ENCODE measurements at regions not wholly inside any gene's neighbourhood (a gene's known extent, or its start where the extent isn't known, plus 50 kb on each side); places are given as distances from the start of the nearest gene placed in this dataset.

DNA sequence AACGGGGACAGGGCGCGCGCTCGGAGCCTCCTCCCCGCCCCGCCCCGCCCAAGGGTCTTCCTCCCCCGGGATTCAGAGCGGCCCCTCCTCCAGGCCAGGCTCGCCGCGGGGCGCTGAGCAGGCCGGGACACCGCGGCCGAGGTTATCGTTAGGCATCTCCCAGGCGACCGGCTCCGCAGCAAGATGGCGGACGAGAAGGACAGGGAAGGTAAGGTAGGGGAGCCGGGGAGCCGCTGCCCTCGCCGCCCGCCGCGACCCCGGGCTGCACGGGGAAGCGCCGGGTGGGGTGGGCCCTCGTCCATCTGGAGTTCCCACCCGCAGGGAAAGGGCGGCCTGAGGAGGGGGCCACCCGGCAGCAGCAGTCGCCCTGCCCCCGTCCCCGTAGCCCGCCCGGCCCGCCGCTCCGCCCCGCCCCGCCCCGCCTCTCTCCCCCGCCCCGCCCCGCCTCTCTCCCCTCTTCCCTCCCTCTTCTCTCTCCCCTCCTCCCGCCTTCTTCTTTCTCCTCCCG, 105.9 kb upstream of the HNRNPU start:
- DNase-seq: peak; percentile 75

DNA sequence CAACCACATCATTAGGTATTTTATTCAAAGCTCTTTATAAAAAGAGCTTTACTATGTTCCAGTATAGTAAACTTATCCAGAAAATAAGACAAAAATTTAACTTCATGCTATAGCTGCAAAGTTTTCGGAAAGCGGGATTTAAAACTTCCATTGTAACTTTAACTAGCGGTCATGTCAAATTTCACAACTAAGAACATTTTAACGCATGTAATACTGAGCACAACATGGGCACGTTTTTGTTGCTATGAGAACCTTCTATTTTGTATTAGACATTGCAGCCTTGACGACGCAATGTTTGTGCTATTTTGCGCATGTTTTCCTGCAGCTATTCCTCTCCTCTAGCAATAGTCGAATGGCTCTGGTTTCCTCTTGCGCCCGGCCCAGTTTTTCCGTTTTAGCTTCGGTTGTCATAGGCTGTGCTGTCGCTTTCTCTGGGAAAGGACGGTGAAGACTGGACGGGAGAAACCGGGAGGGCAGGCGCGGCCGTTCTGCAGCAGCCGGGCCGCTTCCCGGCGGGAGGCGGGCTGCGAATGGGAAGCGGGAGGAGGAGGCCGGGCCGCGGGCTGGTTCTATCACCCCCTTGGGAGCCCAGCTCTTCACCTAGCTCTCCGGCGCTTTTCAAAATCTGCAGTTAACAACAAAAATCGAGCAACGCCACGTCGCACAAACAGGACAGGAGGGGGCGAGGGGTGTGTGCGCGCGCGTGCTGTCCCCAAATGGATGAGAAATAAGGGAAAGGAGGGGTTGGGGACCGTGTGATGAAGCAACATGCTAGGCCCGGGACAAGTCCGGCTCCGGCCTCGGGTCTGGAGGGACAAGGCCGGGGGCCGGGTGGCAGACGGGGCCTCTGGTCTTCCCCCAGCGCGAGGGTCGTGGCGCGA, 105.3 kb upstream of the HNRNPU start:
- peak; percentile 81 for DNase-seq

DNA sequence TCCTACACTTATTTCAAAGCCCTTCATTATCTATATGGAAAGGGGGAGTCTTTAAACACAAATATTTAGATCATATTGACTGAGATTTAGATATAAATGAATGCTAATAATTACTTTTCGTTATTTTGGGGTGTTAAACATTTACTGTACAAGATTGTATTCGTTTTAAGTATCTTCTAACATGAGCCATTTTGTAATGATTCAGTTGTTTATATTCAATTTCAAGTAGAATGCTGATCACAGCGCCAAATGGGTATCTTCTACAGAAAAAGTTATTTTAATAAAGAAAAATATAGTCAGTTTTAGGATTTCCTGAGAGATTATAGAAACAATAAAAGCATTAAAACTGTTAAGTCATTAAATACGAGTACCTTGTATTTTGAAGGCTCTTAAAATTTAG, 104.5 kb upstream of the HNRNPU start:
- DNase-seq: no peak

DNA sequence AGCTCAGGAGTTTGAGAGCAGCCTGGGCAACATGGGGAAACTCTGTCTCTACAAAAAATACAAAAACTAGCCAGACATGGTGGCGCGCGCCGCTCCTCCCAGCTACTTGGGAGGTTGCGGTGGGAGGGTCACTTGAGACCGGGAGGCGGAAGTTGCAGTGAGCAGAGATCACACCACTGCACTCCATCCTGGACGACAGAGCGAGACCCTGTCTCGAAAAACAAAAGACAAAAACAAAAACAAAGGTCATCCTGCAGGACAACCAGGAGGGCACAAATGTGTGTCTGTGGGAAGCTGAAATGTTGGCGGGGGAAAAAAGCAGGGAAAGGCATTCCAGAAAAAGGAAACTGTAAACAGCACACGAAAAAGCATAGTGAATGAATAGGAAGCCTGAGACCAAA, 104.1 kb upstream of the HNRNPU start:
- no peak for DNase-seq

DNA sequence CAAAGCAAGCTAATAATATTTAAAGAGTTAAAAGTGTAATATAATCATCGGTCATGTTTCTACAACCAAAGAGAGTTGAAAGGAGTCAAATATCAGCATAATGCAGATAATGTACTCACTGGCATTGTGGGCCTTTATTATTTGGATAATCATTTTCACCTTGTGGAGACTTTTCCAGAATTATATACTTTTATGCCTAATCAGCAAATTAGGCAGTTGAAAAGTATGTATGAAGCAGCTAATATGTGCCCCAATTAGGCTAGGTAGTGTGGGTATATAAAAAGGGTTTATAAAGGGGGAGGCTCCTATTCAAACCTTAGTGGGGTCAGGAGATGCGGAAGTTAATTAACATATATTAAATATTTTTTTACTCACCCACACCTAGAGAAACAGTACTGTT, 102.8 kb upstream of the HNRNPU start:
- no peak for DNase-seq

DNA sequence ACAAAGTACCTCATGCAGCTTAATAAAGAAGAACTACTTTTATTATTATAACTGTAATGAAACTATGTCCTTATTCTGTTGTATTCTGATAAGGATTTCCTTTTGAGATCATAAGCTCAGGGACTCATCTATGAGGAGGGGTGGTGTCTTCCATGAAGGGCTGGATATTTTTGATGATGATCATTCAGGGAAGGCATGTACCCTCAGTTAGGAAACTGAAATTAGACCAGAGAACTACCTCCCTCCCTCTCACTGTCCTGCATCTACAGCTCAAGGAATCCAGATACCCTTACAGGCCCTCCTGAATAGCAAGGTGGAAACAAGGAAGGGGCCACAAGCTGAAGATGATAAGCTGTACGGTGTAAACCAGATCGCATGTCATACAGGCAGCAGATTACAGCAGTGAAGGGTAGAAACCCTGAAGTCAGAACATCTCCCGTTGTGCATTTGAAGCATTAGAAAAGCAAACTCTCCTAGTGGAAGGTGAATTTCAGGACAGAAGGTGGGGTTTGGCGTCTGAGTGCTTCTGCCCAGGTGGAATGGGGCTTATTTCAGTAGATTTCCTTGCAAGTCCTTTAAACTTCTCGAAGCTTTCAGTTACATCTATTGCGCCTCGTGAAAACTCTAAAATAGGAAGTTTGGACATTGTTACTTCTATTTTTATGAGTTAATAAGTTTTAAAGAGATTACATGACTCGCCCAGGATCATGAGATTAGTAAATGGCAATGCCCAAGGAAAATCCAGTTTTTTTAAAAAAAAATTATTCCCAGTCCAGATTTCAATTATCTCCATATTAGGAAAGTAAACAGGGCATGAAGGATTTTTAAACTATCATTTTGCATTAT, 101.1 kb upstream of the HNRNPU start:
- DNase-seq: no peak

DNA sequence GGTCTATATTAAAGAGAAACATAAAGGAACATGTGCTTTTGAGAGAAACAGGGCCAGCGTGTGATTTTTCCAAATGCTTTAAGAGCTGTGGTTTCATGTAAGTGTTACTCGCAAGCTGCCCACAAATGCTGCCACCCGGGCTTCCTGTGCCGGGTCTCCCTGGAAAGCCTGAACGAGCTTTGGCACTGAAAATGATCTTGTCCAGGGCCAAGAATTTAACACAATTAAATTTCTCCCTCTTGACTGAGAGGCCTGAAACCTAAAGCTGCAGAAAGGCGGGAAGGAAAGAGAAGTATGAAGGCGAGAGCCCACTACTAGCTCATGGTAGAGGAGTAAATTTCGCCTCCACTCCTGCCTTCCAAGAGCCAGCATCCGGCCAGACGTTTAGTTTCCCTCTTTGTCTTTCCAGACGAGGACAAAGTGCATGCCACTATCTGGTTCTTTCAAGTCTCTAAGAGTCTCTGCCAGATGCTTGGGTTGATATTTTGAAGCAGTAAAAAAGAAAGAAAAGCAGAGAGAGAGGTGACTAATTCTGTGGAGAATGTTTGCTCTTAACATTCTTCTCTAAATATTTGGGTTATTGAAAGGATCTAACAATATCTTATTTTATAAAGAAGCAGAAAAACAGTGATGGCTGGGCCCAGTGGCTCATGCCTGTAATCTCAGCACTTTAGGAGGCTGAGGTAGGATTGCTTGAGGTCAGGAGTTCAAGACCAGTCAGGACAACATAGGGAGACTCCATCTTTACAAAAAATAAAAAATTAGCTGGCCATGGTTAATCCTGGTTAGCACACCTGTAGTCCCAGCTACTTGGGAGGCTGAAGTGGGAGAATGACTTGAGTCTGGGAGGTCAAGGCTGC, 100.0 kb upstream of the HNRNPU start:
- peak; percentile 86 for DNase-seq

DNA sequence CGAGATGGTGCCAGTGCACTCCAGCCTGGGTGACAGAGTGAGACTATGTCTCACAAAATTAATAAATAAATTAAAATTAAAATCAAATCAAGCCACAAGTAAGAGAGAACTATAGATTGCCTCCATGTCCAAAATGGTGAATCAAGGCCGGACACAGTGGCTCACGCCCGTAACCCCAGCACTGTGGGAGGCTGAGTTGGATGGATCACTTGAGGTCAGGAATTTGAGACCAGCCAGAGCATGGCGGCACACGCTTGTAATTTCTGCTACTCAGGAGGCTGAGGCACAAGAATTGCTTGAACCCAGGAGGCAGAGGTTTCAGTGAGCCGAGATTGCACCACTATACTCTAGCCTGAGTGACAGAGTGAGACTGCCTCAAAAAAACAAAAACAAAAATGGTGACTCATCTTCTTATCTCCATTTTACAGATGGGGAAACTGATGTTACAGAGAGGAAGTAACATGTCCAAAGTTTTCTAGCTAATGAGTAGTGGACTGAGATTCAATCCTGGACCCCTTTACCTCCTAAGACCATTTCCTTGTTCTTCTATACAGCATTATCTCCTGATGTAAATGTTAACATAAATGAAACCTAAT, 99.0 kb upstream of the HNRNPU start:
- DNase-seq: no peak

DNA sequence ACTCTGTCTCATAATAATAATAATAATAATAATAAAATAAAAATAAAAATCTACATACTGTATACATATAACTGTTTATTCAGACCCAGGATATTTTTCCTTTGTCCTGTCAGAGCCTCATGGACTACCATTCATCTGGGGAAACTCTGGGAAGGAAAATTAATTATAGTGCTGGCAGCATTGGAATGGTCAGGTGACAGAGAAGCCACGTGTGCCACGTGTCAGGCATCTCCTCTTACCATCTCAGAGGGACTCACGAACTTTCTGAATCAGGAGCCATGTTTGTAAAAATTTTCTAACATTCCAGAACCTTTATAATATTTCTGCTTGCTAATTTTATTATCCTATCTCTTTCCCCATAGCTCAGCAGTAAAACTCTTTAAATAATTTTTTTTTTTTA, 97.8 kb upstream of the HNRNPU start:
- no peak for DNase-seq

DNA sequence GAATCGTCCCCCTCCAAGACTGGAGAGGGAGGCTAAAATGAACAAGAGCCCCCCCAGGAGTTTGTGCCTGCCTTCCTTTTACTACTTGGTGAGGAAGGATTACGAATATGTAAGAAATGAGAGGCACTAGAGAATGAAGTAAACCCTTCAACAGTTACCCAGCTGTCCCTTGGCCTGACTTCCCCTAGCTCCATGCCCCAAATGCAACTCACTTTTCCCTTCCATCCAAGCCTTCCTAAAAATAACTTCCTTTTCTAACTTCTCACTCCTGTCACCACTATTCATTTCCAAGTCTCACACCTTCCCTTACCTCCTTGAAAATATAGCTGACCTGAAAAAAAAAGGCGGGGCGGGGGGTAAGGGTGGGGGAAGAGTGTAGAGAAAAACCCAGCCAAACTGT, 96.6 kb upstream of the HNRNPU start:
- DNase-seq: no peak

DNA sequence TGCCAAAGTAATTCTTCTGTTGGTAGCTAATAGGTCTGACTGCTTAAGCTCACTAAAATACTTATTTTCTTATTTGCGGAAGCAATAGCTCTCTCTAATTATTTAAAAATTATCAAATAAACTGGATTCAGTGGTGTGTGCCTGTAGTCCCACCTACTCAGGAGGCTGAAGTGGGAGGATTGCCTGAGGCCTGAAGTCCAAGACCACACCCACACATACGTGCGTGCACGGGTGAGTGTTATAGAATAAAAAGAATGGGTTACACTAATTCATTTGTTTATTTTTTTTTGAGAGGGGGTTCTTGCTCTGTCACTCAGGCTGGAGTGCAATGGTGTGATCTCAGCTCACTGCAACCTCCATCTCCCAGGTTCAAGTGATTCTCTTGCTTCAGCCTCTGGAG, 94.2 kb upstream of the HNRNPU start:
- no peak for DNase-seq

DNA sequence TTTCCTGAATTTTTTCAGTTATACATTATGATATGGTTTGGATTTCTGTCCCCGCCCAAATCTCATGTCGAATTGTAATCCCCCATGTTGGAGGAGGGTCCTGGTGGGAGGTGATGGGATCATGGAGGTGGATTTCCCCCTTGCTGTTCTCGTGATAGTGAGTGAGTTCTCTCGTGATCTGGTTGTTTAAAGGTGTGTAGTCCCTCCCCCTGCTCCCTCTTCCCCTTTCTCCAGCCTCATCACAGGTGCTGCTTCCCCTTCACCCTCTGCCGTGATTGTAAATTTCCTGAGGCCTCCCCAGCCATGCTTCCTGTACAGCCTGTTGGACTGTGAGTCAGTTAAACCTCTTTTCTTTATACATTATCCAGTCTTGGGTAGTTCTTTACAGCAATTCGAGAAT, 93.2 kb upstream of the HNRNPU start:
- DNase-seq: no peak

DNA sequence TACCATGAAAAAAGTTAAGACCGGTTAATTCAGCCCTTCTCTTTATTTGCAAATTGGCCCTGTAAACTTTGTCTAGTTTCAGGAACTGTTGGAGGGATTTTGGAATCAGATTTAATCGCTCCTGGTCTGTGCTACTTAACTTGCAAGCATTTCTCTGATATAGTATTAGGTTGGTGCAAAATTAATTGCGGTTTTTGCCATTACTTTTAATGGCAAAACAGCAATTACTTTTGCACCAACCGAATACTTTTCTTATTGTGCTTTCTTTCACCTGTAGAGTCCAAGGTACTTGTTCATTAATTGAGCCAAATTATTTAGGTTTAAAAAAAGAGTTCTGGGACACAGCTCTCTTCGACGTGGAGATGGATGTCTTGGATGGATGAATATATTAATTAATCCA, 92.8 kb upstream of the HNRNPU start:
- DNase-seq: no peak

DNA sequence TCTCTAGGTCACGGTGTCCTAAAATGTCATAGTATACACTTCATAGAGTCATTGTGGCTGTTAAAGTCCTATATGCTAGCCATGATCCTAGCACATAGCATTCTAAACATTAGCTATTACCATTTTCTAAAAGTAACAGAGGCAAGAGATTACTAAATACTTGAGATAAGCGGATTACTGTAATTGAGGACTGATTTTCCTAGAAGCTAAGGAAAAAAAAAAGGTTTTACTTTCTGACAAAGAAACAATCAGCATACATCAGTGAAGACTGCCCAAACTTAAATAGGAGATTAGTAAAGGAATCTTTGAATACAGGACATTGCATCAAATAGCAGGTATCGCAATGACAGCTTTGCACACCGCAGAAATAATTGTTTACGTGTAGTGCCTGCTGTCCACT, 91.3 kb upstream of the HNRNPU start:
- no peak for DNase-seq

DNA sequence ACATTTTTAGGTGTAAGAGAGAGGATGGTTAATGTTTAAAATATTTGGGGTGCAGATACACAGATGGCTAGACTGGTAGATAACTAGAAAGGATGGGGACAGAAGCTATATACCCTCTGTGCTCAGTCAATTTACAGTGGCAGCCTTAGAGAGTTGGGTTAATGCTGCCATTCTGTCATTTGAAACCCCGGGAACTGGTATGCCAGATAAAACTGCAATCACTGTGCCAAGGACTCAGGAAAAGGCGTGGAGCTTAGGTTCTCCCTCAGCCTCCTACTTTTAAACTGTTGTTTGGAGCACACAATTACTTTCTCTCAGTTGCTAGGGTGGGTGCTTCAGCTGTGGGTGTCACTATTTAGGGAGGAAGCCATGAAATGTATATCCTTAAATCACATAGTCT, 90.0 kb upstream of the HNRNPU start:
- no peak for DNase-seq

DNA sequence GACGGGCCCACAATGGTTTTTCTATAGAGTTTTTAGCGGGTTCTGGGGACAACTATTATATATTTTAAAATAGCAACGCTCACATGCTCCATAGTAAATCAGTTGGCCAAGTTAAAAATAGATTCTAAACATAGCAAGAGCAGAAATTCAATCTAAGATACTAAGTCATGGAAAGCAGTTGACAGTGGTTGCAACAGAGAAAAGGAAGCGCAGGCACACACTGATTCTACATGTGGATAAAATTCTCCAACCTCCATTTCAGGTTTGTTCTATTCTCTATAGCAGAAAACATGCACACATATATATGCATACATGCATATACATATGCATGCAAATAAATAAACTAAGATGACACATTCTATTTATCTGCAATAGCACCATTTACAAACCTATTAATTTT, 89.6 kb upstream of the HNRNPU start:
- DNase-seq: no peak

DNA sequence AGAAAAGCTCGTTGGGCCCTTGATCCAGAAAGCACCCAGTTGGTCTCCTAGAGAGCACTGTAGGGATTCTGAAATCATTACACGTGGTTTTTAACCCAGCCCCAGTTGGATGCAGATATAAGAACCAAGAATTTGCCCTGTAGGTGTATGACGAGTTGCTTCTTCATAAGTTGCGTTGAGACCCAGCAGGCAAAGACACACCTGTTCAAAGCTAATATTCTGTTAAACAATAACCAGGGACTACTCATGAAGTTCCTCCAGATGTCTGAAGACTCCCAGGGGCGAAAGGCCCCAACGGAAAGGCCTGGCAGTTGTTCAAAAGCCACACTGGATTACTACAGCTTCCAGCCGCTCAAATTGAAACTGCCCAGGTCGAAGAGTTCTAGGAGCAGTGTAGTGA, 88.6 kb upstream of the HNRNPU start:
- no peak for DNase-seq

DNA sequence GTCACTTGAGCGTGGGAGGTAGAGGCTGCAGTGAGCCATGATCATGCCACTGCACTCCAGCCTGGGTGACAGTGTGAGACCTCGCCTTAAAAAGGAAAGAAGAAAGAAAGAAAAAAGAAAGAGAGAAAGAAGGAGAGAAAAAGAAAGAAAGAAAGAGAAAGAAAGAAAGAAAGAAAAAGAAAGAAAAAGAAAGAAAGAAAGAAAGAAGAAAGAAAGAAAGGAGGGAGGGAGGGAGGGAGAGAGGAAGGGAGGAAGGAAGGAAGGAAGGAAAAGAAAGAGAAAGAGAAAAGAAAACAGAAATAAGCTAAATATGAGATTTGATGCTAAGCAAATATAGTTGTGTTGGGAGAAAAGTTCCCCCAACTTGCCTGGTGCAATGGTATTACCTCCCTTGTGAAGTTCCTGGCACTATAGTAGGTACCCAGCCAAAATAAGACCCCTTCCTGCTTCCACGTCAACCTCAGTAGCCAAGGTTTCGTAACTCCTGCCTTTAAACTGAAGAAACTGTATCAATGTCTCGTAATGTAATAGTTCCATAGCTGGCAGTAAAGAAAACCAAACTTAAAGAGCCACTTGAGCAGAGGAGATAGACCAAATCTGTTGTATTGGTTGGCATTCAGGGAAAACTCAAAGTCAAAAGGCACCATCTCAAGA, 88.1 kb upstream of the HNRNPU start:
- DNase-seq: no peak

DNA sequence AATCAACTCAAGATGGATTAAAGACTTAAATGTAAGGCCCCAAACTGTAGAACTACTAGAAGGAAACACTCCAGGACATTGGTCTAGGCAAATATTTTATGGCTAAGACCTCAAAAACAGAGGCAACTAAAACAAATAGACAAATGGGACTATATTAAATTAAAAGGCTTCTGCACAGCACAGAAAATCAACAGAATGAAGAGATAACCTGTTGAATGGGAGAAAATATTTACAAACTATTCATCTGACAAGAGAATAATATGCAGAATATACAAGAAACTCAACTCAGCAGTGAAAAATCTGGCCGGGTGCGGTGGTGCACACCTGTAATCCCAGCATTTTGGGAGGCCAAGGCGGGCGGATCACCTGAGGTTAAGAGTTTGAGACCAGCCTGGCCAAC, 84.1 kb upstream of the HNRNPU start:
- DNase-seq: no peak

DNA sequence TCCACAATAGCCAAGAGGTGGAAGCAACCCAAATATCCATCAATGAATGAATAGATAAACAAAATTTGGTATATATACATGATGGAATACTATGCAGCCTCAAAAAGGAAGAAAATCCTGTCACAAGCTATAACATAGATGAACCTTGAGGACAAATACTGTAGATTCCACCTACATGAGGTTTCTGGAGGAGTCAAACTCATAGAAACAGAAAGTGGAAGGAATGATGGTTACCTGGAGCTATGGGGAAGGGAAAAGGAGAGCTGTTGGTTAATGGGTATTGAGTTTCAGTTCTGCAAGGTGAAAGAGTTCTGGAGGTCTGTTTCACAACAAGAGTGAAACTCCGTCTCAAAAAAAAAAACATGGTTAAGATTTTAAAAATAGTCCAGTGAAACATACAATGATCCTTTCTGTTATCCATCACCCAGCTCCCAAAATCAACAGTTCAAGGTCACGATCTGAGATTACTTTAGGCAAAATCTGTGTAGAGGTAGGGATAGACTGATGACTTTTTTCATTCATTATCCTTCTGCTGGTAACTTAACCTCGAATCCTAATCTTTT, 80.8 kb upstream of the HNRNPU start:
- DNase-seq: no peak

DNA sequence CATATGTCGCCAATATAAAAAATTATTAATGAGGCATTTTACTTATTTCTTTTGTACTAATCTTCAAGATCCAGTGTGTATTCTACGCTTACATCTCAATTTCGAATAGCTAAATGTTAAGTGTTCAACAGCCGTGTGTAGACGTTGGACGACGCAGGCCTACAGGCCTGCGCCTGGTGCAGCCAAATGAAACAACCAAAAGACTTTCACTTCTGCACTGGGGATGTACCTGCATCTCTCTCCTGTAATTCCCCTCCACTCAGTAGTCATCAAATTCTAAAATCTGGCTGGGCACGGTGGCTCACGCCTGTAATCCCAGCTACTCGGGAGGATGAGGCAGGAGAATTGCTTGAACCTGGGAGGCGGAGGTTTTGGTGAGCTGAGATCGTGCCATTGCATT, 76.8 kb upstream of the HNRNPU start:
- no peak for DNase-seq

DNA sequence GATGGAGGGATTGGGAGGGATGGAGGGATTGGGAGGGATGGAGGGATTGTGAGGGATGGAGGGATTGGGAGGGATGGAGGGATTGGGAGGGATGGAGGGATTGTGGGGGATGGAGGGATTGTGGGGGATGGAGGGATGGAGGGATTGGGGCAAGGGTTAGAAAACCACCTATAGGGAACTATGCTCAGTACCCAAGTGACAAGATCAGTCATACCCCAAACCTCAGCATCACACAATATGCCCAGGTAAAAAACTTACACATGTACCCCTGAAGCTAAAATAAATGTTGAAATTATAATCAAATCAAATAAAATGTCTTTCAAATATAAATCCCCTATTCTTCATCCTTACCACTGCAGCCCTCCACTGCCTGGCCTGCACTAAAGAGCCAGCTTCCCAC, 72.8 kb upstream of the HNRNPU start:
- no peak for DNase-seq

Measured in fibroblast of upper back skin (primary cell).